Lung microvascular endothelial cell (primary cell): ENCODE measurements at regions not wholly inside any gene's neighbourhood (a gene's known extent, or its start where the extent isn't known, plus 50 kb on each side); places are given as distances from the start of the nearest gene placed in this dataset.

Experiments
- DNase-seq, 2 donors: peaks; one replicate each; pipeline versions ENCODE4 v3.0.0 to v3.0.0-alpha.2; 2010; ENCODE audit warnings: low read depth in 2 of 2

DNA sequence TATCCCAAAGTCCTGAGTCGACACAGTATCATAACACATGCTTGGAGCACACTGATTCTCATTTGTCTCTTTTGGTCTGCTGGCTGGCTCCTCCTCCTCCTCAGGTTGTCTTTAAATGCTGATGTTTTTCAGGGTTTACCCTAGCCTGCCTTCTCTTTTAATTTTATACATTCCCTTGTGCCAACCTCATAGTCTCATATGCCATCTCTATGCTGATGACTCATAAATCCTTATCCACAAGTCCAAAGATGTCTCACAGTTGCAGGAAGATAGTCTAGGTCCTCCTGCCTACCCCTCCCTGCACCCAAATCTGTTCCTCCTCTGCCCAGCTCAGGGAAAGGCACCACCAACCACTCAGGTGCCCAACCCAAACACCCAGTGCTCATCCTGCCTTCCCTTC, 108.3 kb downstream of the SIPA1L2 start:
- DNase-seq = no peak

DNA sequence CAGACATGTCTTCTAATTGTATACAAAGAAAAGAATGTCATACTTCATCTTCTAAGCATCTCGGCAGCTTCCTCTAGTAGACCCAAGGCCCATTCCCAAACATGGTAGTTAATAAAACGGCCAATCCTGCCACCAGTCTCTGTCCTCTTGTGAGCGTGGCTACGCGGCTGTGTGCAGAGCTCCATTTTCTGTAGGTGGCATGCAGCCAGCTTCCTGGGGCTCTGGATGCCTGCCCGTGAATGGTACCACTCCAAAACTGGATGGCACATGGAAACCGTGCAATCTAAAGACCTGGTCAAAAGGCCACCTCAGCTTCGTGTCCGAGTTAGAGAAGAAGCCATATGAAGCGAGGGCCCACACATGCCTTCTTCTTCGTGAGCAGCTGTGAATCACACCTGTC, 110.7 kb downstream of the SIPA1L2 start:
- DNase-seq = no peak

DNA sequence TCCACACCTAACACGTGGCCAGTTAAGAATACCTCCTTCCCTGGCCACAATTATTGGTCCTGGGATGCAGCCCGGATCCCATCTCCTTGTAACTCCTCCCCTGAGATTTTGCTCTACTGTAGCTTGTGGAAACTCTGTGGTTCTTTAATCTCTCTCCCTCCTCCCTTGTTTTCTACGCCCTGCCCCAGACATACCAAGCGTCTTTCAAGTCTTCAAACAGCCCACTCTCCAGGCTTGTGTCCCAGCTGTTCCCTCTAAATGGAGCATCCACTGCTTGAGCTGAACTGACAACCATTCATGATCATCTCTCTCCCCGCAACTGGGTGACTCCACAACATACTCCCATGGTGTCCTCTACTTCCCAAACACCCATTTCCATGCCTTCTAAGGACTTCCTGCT, 111.6 kb downstream of the SIPA1L2 start:
- no peak for DNase-seq

DNA sequence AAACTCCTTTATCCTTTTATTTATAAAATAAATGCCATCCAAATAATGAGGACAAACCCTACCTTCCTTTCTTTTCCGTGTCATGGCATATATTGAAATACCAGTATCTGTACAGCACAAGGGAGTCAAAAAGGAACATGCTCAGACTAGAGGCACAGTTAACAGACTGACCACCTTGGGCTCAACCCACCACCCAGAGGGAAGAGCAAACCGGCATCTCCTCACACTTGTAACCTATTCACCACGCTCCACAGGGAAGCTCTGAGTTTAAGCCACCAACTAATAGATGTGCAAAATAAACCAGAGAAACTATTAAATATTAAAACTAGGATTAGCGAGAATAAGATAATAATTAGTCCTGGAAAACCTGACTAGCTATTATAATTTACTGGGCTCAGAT, 112.7 kb downstream of the SIPA1L2 start:
- no peak for DNase-seq

DNA sequence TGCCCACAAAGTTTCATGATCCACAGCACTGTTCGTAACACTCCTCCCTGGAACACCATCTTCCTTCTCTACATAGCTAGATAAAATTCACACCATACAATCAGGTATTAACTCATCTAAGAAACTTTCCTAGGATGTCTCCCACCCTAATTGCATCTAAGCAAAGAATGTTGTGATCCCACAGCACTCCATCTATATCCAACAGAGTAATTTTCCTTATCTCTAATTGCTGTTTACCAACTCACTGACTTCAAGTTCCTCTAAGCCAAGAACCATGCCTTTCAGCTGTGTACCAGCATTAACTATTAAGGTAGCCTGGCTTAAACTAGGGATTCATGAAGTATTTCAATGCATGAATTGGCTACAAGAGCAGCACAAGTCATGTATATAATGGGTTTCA, 114.2 kb downstream of the SIPA1L2 start:
- DNase-seq = no peak

DNA sequence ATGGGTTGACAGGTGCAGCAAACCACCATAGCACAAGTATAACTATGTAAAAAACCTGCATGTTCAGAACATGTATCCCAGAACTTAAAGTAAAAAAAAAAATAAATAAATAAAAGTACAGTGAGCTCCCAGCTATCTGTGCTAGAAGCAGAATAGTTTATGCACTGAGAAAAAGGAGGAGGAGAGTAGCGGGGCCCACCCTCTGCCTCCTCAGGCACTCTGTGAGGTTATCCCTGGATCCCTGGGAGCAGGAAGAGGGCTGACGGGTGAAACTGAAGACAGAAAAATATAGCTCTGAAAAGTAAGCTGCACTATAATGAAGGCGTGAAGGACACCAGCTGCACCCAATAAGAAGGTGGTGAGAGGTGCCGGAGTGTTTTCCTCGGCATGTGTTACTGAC, 117.2 kb downstream of the SIPA1L2 start:
- no peak for DNase-seq

DNA sequence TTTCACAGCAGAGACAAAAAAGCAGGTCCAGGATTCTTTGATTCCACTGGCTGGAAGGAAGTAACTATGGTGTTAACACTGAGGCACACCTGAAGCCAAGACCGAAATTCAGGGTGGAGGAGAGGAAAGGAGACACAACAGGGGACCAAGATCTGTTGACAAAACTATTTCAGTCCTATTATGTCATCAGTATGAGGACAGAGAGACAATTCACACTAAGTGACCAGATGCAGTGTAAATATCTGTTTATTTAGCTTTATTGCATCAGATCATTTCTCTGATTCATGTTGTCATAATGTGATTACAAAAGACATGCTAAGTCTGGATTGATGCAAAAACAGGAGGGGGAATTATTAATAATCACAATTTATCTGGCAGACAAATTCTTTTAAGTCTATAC, 118.8 kb downstream of the SIPA1L2 start:
- no peak for DNase-seq

DNA sequence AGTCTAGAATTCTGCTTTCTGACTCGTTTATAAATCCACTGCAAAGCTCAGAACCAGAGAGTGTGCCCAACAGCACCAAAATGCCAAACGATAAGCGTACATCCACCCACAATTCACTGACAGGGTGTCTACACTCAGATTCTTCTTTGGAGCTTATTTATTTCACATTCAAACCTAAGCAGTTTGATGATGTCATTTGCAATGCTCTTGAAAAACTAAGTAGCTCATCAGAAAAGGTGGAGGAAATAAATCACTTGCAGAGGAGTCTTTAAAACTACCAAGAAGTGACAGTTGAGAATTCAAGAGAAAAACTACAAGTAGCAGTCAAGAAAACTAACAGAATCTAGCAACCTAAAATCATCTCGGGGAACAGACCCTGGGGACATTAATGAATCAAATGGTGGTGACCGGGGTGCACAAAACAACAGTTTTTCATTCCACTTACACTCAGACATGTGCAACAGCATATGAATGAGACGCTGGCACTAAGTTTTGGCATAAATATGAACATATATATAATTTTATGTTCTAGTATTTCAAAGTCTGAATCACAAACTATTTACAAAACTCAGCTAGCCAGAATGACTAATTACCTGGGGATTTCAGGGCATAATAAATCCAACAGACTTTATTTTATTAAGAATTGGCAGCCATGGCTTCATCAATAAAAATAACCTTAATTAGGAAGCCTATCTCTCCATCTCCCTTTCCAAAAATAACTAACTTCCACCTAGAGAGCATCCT, 119.4 kb downstream of the SIPA1L2 start:
- no peak for DNase-seq

DNA sequence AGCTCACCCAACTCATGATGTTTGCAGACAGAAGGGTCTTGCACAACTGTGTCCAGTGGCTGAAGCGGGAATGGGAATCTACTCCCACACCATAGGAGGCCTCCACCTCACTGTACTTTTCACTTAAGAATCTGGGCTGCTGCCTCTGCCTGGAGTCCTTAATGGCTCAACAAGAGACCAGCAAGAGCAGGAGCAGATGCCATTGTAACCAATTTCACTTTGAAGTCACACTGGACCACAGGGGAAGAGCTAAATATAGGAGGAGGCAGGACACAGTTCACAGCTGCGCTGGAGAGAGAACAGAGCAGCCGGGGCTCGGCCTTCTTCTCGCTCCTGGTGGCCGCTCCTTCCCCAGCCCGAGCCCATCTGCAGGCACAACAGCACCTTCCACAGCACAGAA, 120.4 kb downstream of the SIPA1L2 start:
- no peak for DNase-seq

DNA sequence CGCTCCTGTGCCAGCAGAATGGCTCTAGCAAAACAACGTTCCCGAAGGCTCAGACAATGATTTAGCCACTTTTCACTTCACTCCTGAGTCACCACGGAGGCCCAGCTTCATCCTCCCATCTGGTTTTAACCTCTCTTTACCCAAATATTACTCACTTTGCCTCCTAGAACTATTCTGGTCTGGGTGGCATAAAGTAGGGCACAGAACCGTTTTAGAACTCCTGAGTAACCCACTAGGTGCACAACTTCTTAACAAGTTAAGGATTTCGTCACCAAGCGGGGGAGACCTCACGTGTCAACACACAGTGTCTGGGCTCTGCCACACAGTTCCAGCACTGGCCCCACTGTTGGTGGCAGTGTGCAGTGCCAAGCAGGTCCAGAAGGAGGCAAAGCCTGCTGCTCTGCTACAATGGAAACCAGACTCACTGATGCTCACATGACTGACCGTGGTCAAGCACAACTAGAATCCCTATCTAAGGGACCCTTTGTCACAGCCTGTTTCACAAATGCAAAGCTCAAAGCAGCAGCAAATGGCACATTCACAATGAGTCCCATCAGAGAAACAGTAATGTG, 121.7 kb downstream of the SIPA1L2 start:
- no peak for DNase-seq

DNA sequence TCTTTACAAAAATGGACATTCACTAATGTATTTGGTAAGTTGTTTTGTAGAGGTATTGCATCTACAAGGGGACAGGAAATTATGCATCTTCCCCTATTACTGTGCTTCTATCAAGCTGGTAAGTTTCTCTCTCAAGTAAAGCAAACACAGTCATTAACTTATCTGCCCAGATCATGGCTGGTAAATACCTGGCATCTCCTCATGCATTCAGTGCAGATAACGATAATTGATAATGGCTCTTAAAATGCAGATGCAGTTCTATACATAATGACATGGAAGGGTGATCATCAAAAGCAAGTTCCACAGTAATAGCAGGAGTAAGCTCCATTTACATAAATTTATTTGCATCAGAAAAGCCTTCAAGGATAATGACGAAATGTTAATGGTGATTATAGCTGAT, 122.4 kb downstream of the SIPA1L2 start:
- no peak for DNase-seq

DNA sequence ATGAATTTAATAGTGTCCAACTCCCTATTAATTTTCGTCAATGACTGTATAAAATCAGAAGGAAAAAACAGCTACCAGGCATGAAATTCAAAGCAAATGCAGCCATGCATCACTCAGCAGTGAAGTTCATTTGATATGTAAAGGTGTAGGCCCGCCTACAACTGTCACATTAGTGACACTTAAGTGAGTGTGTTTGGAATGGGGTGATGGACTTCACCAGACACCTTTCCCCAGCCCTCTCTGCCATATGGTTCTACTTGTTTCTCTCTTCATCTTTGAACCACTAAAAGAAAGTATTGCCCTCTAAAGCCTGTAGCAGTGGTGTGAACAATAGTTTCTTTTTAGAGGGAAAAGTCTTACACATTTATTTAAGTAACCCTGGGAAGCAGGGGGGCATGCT, 124.0 kb downstream of the SIPA1L2 start:
- no peak for DNase-seq

DNA sequence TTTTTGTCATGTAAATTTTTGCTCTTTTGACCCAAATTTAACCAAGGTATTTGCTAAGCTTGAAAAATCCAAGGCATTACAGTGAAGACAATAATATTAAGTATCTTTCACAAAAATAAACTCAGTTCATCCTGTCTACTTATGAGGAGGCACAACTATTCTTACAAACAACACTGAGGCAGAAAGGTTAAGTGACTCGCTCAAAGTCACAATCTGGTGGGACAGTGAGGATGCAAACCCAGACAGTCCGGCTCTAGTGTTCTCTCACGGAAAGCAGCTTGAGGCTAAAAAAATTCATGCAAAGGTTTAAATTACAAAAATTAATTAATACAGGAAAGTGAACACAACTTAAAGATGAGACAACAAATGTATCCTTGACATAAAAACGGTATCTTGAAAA, 125.3 kb downstream of the SIPA1L2 start:
- peak in 1 of 2 donors; percentile 33 for DNase-seq

DNA sequence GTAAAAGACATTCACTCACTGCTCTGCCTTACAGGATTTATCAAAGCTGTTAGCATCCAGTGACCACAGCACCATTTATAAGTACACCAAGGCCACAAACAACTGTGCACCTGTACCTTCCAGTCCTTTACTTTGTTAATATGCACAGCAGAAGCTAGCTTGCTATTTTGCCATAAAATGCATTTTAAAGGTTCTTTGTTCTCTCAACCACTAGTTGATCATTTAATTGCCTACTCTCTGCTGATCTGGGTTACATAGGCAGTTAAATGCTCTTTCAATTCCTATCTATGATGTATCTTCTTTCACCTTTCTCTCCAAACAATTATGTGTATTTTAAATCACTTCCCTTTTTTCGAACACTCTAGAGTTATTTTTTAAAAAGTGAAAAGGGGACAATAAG, 126.4 kb downstream of the SIPA1L2 start:
- DNase-seq = no peak

DNA sequence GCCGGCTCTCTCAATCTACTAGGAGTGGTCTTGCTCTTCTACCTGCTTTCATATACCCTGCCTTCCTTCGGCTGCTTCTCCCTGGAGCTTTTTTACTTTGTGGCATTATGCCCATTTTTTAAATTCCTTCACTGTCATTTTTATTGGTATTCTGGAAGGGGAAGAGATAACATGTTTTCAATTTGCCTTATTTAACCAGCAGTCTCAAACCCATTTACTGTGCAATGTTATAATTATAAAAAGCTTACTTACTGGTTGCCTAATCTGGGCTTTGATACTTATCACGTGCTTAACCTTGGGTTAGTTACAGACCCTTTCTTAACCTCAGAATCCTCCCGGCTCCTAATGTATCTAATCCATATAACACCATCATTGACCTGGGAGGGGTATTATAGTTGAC, 128.1 kb downstream of the SIPA1L2 start:
- no peak for DNase-seq

DNA sequence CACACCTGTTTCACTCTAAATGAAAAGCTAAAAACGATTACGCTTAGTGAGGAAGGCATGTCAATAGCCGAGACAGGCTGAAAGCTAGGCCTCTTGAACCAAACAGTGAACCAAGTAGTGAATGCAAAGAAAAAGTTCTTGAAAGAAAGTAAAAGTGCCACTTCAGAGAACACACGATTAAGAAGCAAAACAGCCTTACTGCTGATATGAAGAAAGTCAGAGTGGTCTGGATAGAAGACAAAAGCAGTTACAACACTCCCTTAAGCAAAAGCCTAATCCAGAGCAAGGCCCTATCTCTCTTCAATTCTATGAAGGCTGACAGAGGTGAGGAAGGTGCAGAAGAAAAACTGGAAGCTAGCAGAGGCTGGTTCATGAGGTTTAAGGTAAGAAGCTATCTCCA, 130.7 kb downstream of the SIPA1L2 start:
- DNase-seq = no peak

DNA sequence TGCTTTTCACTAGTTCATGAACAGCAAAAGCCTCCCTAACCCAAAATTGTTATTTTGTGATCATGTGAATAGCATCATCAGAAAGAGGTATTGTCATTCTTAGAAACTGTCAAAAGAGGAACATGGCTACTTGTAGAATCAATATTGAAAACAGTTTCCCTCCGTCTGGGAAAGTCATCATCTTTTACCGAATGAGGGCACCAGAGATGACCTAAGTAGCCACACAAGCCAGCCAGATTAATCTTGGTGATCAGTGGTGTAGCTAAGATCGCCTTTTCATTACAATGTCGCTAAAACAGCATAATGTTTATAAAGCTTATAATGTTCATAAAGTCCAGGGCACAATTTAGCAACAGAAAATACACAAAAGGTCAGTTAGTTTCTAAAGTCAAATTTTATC, 136.1 kb downstream of the SIPA1L2 start:
- no peak for DNase-seq

DNA sequence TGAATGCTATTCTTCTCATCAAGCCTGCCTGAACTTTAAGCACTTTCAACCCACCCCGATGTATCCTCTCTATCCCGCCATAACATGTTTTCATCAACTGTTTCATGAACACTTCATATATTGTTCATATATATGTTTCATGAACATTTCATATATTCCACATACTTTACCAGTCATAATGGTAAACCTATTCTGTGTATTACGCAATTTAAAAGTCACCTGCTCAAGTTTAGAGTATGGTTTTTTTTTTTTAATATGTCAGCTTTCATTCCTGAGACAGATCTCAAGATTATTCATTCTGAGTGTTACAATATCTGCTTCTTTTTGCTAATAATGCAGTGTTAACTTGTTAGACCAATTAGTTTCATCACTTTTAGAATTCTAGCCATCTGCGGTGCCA, 140.7 kb downstream of the SIPA1L2 start:
- no peak for DNase-seq

DNA sequence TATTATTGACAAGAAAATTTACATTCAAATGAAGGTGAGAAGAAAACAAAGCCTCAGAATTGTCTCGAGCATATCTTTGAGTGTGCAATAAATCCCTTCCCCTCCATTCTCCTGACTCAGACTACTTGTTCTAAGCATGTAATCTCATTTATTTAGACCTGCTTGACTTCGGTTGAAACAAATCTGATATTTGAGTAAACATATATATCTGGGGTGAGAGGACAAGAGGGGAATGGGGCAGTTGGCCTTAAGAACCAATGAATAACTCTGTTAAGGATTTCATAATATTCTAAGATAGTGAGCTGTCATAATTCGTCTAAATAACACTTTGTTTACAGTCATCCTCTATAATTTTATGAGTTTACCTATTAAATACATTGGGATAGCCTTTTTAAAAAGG, 142.7 kb downstream of the SIPA1L2 start:
- DNase-seq = no peak

DNA sequence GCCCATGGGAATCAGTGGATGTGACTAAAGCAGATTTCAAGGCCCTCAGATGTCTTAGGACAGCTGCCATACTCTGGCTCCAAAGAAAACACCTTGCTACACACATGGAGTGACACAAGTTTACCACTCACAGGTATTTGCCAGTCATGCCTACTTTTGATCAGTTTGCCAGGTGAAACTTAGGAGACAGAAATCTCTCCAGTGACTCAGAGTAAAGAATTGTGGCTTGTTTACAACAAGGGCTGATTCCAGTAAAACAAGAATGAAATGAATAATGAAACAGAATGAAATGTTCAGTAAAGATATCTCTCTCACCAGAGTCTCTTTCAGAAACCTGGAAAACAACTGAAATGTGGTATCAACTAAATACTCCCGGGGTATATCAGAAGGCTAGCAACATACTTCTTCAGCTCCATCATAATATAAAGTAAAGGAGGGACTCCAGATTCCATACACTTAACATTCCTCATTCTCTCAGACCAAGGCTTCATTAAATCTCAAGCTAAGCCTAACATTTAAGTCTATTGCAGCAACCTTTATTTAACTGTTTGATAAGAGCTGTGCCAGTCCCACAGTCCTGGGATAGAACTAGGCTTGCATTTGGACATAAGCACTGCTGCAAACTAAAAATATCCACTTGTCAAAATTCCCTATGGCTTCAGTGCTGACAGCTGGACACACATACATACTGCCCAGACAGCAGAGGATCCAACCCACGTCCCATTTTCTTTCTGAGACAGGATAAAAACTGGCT, 143.3 kb downstream of the SIPA1L2 start:
- no peak for DNase-seq

DNA sequence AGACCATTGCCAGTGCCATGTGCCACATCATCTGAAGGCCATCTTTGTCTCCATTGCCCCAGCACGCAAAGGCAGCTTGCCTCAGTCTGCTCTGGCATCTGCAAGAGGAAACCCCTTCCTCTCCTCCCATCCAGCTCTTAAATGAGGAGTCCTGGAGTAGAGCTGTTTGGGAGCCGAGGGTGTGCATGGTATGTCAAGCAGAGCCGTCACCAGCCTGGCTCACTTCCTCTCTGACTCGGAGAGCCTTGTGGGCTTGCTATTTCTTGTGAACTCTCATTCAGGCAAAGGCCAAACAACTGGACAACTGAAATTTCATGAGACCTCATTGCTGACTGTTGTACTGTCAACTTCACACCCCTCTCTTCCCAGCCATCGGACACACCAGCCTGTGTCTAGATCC, 143.9 kb downstream of the SIPA1L2 start:
- DNase-seq = peak in 1 of 2 donors; percentile 32

DNA sequence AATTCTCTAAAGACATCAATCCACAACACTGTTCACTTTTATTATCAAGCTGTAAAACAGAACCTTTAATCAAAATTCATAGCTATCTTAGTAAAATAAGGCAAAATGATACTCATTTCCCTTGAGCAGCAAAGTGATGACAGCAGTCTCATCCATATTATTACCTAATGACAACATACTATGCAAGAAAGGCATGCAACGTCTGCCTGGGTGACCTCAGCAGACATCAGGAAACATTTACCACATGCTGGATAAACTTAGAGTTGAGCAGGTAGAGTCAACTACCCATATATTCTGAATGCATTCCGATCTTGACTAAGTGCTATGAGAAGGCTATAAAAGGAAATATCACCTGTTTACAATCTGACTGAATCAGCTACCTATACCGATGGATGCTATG, 145.1 kb downstream of the SIPA1L2 start:
- no peak for DNase-seq

DNA sequence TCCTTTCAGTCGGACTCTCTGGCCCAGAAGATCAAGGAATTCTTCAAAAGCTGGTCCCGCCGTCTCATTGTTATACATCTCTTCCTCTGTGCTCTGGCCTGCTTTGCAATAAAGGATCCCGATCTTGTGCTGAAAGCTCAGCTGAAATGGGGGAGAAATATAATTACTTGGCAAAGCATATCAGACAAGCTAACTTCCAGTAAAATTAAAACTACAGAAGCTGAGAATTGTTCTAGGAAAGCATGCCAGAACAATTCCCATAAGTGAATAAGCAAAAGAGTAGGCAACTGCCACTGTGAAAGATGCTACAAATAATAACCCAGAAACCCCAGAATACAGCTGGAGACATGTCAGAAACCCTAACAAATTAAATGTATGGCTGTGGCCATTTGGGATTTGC, 146.1 kb downstream of the SIPA1L2 start:
- DNase-seq = no peak
